ENCODE measurements at regions not wholly inside any gene's neighbourhood (a gene's known extent, or its start where the extent isn't known, plus 50 kb on each side); places are given as distances from the start of the nearest gene placed in this dataset.

GRCh38 chr21:22490049-22490448, 1491.8 kb downstream of the NCAM2 start:
- H3K27ac Mint-ChIP-seq: no peak overlapping the region
- DNase-seq (ENCODE audit: extremely low spot score, unreplicated experiment): no peak
- H3K4me1 Mint-ChIP-seq (ENCODE audit: unreplicated experiment): no peaks in the 10 kb centered on the region
- no peak overlapping the region for H3K4me3 Mint-ChIP-seq
- H3K9me3 Mint-ChIP-seq: no peaks in the 10 kb centered on the region
- no peaks in the 10 kb centered on the region for H3K27me3 Mint-ChIP-seq
- TF ChIP-seq CTCF (conservative IDR thresholded peaks at IDR 0.05): no peak
- no peaks in the 10 kb centered on the region for H3K36me3 Mint-ChIP-seq

GRCh38 chr21:22516230-22516629, 1518.0 kb downstream of the NCAM2 start:
- Mint-ChIP-seq H3K36me3 (no peaks in the 10 kb centered on the region), H3K9me3 (no peaks in the 10 kb centered on the region), H3K4me3 (no peak overlapping the region), H3K27me3 (no peaks in the 10 kb centered on the region), H3K4me1 (ENCODE audit: unreplicated experiment) (no peaks in the 10 kb centered on the region), H3K27ac (no peak overlapping the region)
- no peak for DNase-seq (ENCODE audit: extremely low spot score, unreplicated experiment)
- TF ChIP-seq CTCF (conservative IDR thresholded peaks at IDR 0.05): no peak

- H3K9me3 Mint-ChIP-seq: peaks cover 6% of the 10 kb centered on the region
- no peak for DNase-seq (ENCODE audit: extremely low spot score, unreplicated experiment)
- H3K36me3 Mint-ChIP-seq: no peaks in the 10 kb centered on the region
- no peak overlapping the region for H3K27ac Mint-ChIP-seq
- H3K4me3 Mint-ChIP-seq: no peak overlapping the region
- no peak for TF ChIP-seq CTCF (conservative IDR thresholded peaks at IDR 0.05)
- H3K27me3 Mint-ChIP-seq: no peaks in the 10 kb centered on the region
- no peaks in the 10 kb centered on the region for H3K4me1 Mint-ChIP-seq (ENCODE audit: unreplicated experiment)
Observed at GRCh38 chr21:22535630-22536029, 1537.4 kb downstream of the NCAM2 start.

GRCh38 chr21:22536509-22536908, 1538.3 kb downstream of the NCAM2 start:
- Mint-ChIP-seq H3K4me1 (ENCODE audit: unreplicated experiment) (no peaks in the 10 kb centered on the region), H3K36me3 (no peaks in the 10 kb centered on the region), H3K9me3 (peaks cover 6% of the 10 kb centered on the region), H3K4me3 (no peak overlapping the region), H3K27me3 (no peaks in the 10 kb centered on the region), H3K27ac (no peak overlapping the region)
- DNase-seq (ENCODE audit: extremely low spot score, unreplicated experiment): no peak
- TF ChIP-seq CTCF (conservative IDR thresholded peaks at IDR 0.05): no peak

- TF ChIP-seq CTCF (conservative IDR thresholded peaks at IDR 0.05): no peak
- no peak overlapping the region for H3K4me3 Mint-ChIP-seq
- no peak for DNase-seq (ENCODE audit: extremely low spot score, unreplicated experiment)
- no peaks in the 10 kb centered on the region for H3K4me1 Mint-ChIP-seq (ENCODE audit: unreplicated experiment)
- H3K36me3 Mint-ChIP-seq: no peaks in the 10 kb centered on the region
- no peaks in the 10 kb centered on the region for H3K27me3 Mint-ChIP-seq
- no peak overlapping the region for H3K27ac Mint-ChIP-seq
- no peaks in the 10 kb centered on the region for H3K9me3 Mint-ChIP-seq
Observed at GRCh38 chr21:22544747-22545146, 1546.5 kb downstream of the NCAM2 start.

GRCh38 chr21:22552390-22552789, 1554.2 kb downstream of the NCAM2 start:
- no peak for TF ChIP-seq CTCF (conservative IDR thresholded peaks at IDR 0.05)
- DNase-seq (ENCODE audit: extremely low spot score, unreplicated experiment): no peak
- no peak overlapping the region for H3K27ac Mint-ChIP-seq
- no peak overlapping the region for H3K4me3 Mint-ChIP-seq
- no peaks in the 10 kb centered on the region for H3K27me3 Mint-ChIP-seq
- H3K9me3 Mint-ChIP-seq: no peaks in the 10 kb centered on the region
- H3K4me1 Mint-ChIP-seq (ENCODE audit: unreplicated experiment): no peaks in the 10 kb centered on the region
- no peaks in the 10 kb centered on the region for H3K36me3 Mint-ChIP-seq

Measured in type B pancreatic cell (in vitro differentiated cells).